Testis (tissue), 2 donors: ENCODE measurements at regions not wholly inside any gene's neighbourhood (a gene's known extent, or its start where the extent isn't known, plus 50 kb on each side); places are given as distances from the start of the nearest gene placed in this dataset.

Experiments used
- DNase-seq: peaks from one replicate; pipeline ENCODE4 v3.0.0-alpha.2; 2019
- H3K27ac ChIP-seq, 2 donors: fragments of 200-600 bp; sonication (generic); one replicate each; pipeline ENCODE4 v1.5.1; 2019
- H3K27me3 ChIP-seq: fragments of 200-600 bp; sonication (generic); one replicate; pipeline ENCODE4 v1.5.1; 2019
- H3K36me3 ChIP-seq: fragments of 200-600 bp; sonication (generic); one replicate; pipeline ENCODE4 v1.5.1; 2017; ENCODE audit warnings: low read depth; ENCODE audit errors: missing control alignments
- H3K4me1 ChIP-seq: fragments of 200-600 bp; sonication (generic); one replicate; pipeline ENCODE4 v1.5.1; 2019
- H3K4me3 ChIP-seq, 2 donors: fragments of 200-600 bp; sonication (generic); one replicate each; pipeline ENCODE4 v1.5.1; 2017 to 2019
- H3K9me3 ChIP-seq: fragments of 200-600 bp; sonication (generic); one replicate; pipeline ENCODE4 v1.5.1; 2017
- POLR2A ChIP-seq: fragments of 450-650 bp; IDR thresholded peaks from one replicate; pipeline ENCODE4 v1.6.1; 2017; ENCODE audit warnings: antibody characterized with exemption, mild to moderate bottlenecking, moderate library complexity
- WGBS, 2 donors: methylation state at CpG; one replicate each; pipeline ENCODE4 v1.1.5; 2018; 5-methylcytosine and 5-hydroxymethylcytosine counted together
- intact Hi-C: fragments of 100-400 bp; cut with DNase I; formaldehyde crosslinking; loops from one replicate; pipeline ENCODE4 v1.15.1; 2023; ENCODE audit warnings: low total_unique reads
- TF ChIP-seq, protein P1 (sequence below), 3 experiments: fragments of 450-650 bp in 2 of 3; fragments of 200-600 bp in 1 of 3; sonication (generic) in 1 of 3; IDR thresholded peaks; one replicate each; pipeline ENCODE4 v1.5.1; 2016 to 2019; ENCODE audit warnings: antibody characterized with exemption in 3 of 3, mild to moderate bottlenecking in 2 of 3, moderate library complexity in 1 of 3

DNA sequence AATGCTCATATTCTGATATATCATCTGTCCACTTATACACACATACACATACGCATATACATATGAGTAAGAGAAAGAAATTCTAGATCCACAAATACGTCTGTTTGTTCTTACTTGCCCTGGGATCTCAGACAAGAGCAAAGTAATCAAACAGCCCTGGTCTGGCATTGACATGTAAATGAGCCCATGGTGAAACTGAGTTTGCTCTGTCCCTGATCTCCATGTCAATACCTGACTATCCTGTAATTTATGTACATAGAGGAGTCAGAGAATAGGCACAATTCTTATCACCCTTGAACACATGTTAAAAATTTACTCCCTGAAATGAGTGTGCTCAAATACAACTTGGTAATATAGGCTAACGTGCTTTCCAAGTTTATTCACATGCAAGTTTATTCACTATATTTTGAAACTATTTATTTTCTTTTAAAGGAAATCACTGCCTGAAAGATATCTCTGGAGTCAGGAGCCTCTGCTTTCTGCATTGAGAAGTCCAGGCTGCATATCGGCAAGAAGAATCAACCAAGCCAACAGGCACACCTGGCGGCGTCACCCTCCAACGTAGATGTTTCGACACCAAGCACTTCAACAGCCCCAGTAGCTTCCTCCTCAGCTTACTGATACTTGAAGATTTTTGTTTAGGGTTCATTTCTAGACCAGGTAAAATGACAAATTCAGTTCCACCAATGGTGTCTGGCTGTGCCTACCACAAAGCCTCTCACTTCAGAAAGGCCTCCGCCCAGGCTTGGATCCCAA is 100.6 kb downstream of the CMPK2 start:
- Histone ChIP-seq H3K27ac (no peak overlapping the region), H3K9me3 (no peaks in the 10 kb centered on the region), H3K4me1 (no peaks in the 10 kb centered on the region), H3K36me3 (no peaks in the 10 kb centered on the region), H3K27me3 (no peaks in the 10 kb centered on the region), H3K4me3 (no peak overlapping the region)
- no peak for DNase-seq
- WGBS, 2 donors: 88 to 94% methylated on average over 9 of the region's 9 CpGs
- TF ChIP-seq POLR2A: no peak
- TF ChIP-seq, protein P1, sequence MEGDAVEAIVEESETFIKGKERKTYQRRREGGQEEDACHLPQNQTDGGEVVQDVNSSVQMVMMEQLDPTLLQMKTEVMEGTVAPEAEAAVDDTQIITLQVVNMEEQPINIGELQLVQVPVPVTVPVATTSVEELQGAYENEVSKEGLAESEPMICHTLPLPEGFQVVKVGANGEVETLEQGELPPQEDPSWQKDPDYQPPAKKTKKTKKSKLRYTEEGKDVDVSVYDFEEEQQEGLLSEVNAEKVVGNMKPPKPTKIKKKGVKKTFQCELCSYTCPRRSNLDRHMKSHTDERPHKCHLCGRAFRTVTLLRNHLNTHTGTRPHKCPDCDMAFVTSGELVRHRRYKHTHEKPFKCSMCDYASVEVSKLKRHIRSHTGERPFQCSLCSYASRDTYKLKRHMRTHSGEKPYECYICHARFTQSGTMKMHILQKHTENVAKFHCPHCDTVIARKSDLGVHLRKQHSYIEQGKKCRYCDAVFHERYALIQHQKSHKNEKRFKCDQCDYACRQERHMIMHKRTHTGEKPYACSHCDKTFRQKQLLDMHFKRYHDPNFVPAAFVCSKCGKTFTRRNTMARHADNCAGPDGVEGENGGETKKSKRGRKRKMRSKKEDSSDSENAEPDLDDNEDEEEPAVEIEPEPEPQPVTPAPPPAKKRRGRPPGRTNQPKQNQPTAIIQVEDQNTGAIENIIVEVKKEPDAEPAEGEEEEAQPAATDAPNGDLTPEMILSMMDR (IDR thresholded peaks at IDR 0.05): no peak
- intact Hi-C loops: no loop called here

- no peak for DNase-seq
- Histone ChIP-seq H3K27me3 (no peaks in the 10 kb centered on the region), H3K4me1 (no peaks in the 10 kb centered on the region), H3K36me3 (no peaks in the 10 kb centered on the region), H3K27ac (no peak overlapping the region), H3K4me3 (no peak overlapping the region), H3K9me3 (no peaks in the 10 kb centered on the region)
- TF ChIP-seq, protein P1 (IDR thresholded peaks at IDR 0.05): no peak
- no peak for TF ChIP-seq POLR2A
- intact Hi-C loops: no loop called here
Measured at GRCh38 chr2:6769346-6769745, 96.4 kb downstream of the CMPK2 start.

GRCh38 chr2:6770006-6770405 is 95.7 kb downstream of the CMPK2 start:
- Histone ChIP-seq H3K36me3 (no peaks in the 10 kb centered on the region), H3K4me1 (no peaks in the 10 kb centered on the region), H3K27ac (no peak overlapping the region), H3K4me3 (no peak overlapping the region), H3K9me3 (no peaks in the 10 kb centered on the region), H3K27me3 (no peaks in the 10 kb centered on the region)
- intact Hi-C loops: no loop called here
- no peak for DNase-seq
- WGBS, 2 donors: 40 to 65% methylated on average over 12 to 16 of the region's 16 CpGs
- TF ChIP-seq, protein P1 (IDR thresholded peaks at IDR 0.05): no peak
- TF ChIP-seq POLR2A: no peak

DNA sequence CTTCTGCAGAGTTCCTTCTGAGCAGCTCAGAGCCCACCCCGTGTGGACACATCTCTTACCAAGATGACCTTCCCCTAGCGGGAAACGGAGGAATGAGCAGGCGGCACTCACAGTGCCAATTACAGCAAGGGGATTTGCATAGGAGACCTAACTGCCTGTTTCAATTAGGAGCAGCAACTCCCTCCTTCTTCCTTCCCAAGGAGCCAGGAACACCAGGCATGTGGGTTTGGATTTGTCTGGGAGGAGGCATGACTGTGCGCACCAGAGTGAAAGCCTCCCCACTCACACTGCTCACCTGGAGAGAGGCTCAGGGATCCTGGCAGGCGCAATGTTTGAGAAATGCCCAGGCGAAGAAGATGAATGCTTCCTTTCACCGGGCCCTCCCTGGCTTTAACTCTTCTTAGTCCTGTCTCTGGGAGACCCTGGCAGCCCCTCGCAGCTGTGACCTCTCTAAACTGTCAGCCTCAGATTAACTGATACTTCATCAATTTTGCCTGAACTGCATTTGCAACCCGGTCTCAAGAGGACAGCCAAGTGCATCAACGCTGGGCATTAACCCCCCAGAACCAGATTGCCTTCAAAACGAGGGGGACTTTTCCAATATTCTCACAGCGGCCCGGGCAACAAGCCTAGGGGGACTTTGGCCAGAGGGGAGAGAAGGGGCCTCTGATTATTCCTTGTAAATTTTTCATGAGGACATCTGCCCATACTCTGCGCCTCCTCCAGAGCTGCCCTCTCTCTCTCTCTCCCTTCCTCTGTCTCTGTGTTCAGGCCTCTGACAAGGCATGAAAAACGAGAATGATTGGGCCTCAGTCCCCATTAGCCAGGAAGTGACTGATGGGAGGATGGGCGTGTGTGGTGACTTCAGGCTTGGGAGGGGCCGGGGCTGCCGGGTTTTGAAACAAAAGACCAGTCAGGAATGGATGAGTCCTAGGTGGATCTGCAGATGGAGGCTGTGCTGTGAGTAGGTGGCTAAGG is 93.8 kb downstream of the CMPK2 start:
- no peaks in the 10 kb centered on the region for H3K9me3 ChIP-seq
- no peak overlapping the region for H3K27ac ChIP-seq
- TF ChIP-seq, protein P1 (IDR thresholded peaks at IDR 0.05): no peak
- no peak for TF ChIP-seq POLR2A
- no peaks in the 10 kb centered on the region for H3K27me3 ChIP-seq
- H3K36me3 ChIP-seq: no peaks in the 10 kb centered on the region
- WGBS, 2 donors: 48 to 55% methylated on average over 15 to 19 of the region's 19 CpGs
- intact Hi-C loops: no loop called here
- H3K4me3 ChIP-seq: no peak overlapping the region
- DNase-seq: no peak
- no peaks in the 10 kb centered on the region for H3K4me1 ChIP-seq
